ENCODE measurements at regions not wholly inside any gene's neighbourhood (a gene's known extent, or its start where the extent isn't known, plus 50 kb on each side); places are given as distances from the start of the nearest gene placed in this dataset.

DNA sequence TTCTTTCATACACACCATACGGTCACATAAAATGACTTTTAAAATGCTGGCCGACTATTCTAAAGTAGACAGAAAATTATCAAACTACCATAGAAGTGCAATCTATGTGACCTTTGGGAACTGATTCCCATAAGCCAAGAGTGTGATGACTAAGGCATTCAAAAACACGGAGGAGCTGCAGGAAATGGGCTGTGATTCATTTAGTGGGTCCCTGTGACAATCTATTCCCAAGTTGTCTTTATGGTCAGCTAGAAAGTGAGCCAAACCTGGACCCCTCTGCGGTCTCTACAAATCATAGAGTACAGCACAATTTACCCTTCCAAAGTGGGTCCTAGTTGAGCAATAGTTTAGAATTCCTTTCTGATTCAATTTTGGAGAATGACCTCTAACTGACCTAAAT, 251.5 kb upstream of the CBLB start:
- H3K36me3 ChIP-seq (replicated peaks; ENCODE audit: insufficient read depth, low read depth), result no peaks in the 10 kb centered on the region
- no peaks in the 10 kb centered on the region for H3K79me2 ChIP-seq
- H3K9me2 ChIP-seq (replicated peaks; ENCODE audit: insufficient read depth), result no peaks in the 10 kb centered on the region
- no peak for TF ChIP-seq EZH2 (IDR thresholded peaks at IDR 0.05; ENCODE audit: borderline replicate concordance)
- TF ChIP-seq EZH2phosphoT487 (IDR thresholded peaks at IDR 0.05; ENCODE audit: low read depth, severe bottlenecking, unreplicated experiment), result no peak
- no peak for TF ChIP-seq CTCF (IDR thresholded peaks at IDR 0.05; ENCODE audit: poor library complexity)
- H4K20me1 ChIP-seq (ENCODE audit: insufficient read depth, poor library complexity, severe bottlenecking), result no peaks in the 10 kb centered on the region
- 56% methylated on average over 4 of the region's 4 CpGs for WGBS (ENCODE audit: low lambda C conversion rate, missing lambda C conversion rate)
- H2AFZ ChIP-seq, result no peak overlapping the region
- H3K27ac ChIP-seq, result no peak overlapping the region
- no peak overlapping the region for H3K4me3 ChIP-seq
- no peaks in the 10 kb centered on the region for H3K9me3 ChIP-seq (ENCODE audit: low read depth)
- no peak for DNase-seq (ENCODE audit: low spot score)
- H3K4me2 ChIP-seq, result no peak overlapping the region
- no peaks in the 10 kb centered on the region for H3K4me1 ChIP-seq (ENCODE audit: insufficient read depth)
- H3K27me3 ChIP-seq, result no peaks in the 10 kb centered on the region

- Histone ChIP-seq H3K36me3 (replicated peaks; ENCODE audit: insufficient read depth, low read depth) (no peaks in the 10 kb centered on the region), H3K4me2 (no peak overlapping the region), H3K79me2 (no peaks in the 10 kb centered on the region), H3K27me3 (no peaks in the 10 kb centered on the region), H3K9me2 (replicated peaks; ENCODE audit: insufficient read depth) (no peaks in the 10 kb centered on the region), H3K27ac (no peak overlapping the region), H3K9me3 (ENCODE audit: low read depth) (no peaks in the 10 kb centered on the region), H3K4me1 (ENCODE audit: insufficient read depth) (no peaks in the 10 kb centered on the region), H3K4me3 (no peak overlapping the region), H2AFZ (no peak overlapping the region), H4K20me1 (ENCODE audit: insufficient read depth, poor library complexity, severe bottlenecking) (no peaks in the 10 kb centered on the region)
- no peak for DNase-seq (ENCODE audit: low spot score)
- TF ChIP-seq EZH2phosphoT487 (IDR thresholded peaks at IDR 0.05; ENCODE audit: low read depth, severe bottlenecking, unreplicated experiment) (no peak), EZH2 (IDR thresholded peaks at IDR 0.05; ENCODE audit: borderline replicate concordance) (no peak), CTCF (IDR thresholded peaks at IDR 0.05; ENCODE audit: poor library complexity) (no peak)
- 63% methylated on average over 3 of the region's 3 CpGs for WGBS (ENCODE audit: low lambda C conversion rate, missing lambda C conversion rate)
Observed at GRCh38 chr3:106121491-106122289, 252.9 kb upstream of the CBLB start.

DNA sequence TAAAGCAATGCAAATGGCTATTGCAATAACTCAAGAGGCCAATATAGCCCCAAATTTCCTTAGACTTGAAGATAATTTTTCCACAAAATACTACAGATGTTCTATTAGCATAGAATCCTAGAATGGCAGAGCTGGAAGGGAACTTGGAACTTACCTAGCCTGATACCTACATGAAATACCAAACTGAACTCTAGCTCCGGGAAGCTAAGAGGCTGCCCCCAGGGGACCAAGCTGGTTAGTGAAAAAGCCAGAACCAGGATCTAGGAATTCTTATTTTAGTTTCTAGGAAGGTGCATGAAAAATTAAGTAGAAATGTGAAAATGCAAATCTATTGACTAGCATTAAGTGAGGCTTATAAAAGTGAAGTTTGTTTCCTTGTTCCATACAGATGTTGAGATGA, 256.0 kb upstream of the CBLB start:
- Histone ChIP-seq H3K4me1 (ENCODE audit: insufficient read depth) (no peaks in the 10 kb centered on the region), H3K4me3 (no peak overlapping the region), H4K20me1 (ENCODE audit: insufficient read depth, poor library complexity, severe bottlenecking) (no peaks in the 10 kb centered on the region), H2AFZ (no peak overlapping the region), H3K79me2 (no peaks in the 10 kb centered on the region), H3K36me3 (replicated peaks; ENCODE audit: insufficient read depth, low read depth) (no peaks in the 10 kb centered on the region), H3K27ac (no peak overlapping the region), H3K9me2 (replicated peaks; ENCODE audit: insufficient read depth) (no peaks in the 10 kb centered on the region), H3K9me3 (ENCODE audit: low read depth) (no peaks in the 10 kb centered on the region), H3K27me3 (no peaks in the 10 kb centered on the region), H3K4me2 (no peak overlapping the region)
- TF ChIP-seq CTCF (IDR thresholded peaks at IDR 0.05; ENCODE audit: poor library complexity) (no peak), EZH2 (IDR thresholded peaks at IDR 0.05; ENCODE audit: borderline replicate concordance) (no peak), EZH2phosphoT487 (IDR thresholded peaks at IDR 0.05; ENCODE audit: low read depth, severe bottlenecking, unreplicated experiment) (no peak)
- WGBS (ENCODE audit: low lambda C conversion rate, missing lambda C conversion rate), result 50% methylated on average over 1 of the region's 1 CpG
- no peak for DNase-seq (ENCODE audit: low spot score)
